ENCODE measurements at regions not wholly inside any gene's neighbourhood (a gene's known extent, or its start where the extent isn't known, plus 50 kb on each side); places are given as distances from the start of the nearest gene placed in this dataset.

DNA sequence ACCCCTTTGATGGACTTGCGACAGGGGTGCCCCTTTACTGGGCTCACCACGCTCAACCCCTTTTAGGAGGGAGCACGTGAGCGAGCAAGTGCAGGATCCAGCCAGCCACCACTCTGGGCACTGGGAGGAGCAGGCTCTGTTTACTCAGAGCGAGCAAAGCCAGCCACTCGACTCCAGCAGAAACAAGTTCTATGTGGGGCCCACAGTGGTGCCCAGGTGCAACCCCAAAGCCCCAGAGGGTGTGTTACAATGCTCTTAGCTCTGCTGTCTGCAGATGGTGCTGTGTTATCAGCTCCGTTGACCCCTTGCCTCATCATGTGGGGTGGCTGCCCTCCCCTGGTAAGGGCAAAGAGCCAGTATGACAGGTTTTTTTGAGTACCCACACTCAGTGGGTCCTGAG is 120.3 kb upstream of the SUCLG2 start:
- TF ChIP-seq, protein P1, sequence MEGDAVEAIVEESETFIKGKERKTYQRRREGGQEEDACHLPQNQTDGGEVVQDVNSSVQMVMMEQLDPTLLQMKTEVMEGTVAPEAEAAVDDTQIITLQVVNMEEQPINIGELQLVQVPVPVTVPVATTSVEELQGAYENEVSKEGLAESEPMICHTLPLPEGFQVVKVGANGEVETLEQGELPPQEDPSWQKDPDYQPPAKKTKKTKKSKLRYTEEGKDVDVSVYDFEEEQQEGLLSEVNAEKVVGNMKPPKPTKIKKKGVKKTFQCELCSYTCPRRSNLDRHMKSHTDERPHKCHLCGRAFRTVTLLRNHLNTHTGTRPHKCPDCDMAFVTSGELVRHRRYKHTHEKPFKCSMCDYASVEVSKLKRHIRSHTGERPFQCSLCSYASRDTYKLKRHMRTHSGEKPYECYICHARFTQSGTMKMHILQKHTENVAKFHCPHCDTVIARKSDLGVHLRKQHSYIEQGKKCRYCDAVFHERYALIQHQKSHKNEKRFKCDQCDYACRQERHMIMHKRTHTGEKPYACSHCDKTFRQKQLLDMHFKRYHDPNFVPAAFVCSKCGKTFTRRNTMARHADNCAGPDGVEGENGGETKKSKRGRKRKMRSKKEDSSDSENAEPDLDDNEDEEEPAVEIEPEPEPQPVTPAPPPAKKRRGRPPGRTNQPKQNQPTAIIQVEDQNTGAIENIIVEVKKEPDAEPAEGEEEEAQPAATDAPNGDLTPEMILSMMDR (IDR thresholded peaks at IDR 0.05), result no peak
- TF ChIP-seq POLR2A (IDR thresholded peaks at IDR 0.05), result no peak

All from ovary (tissue), 3 donors.